Adrenal gland (tissue), 9 donors: ENCODE measurements at regions not wholly inside any gene's neighbourhood (a gene's known extent, or its start where the extent isn't known, plus 50 kb on each side); places are given as distances from the start of the nearest gene placed in this dataset.

Source experiments
- DNase-seq, 7 donors: peaks; one replicate each; pipeline ENCODE4 v3.0.0-alpha.2; 2019 to 2020
- H3K27ac ChIP-seq, 5 donors: fragments of 200-600 bp; sonication (generic) in 4 of 5; 1 replicate in 3 of 5; 2 replicates in 2 of 5; pipeline versions ENCODE4 v1.5.1 to v1.8.0; 2016 to 2020; ENCODE audit warnings: mild to moderate bottlenecking in 1 of 5
- H3K27me3 ChIP-seq: fragments of 200-600 bp; 2 replicates; pipeline ENCODE4 v1.8.0; 2021
- H3K36me3 ChIP-seq, 2 donors: fragments of 200-600 bp; replicated peaks in 1 of 2; 1 replicate in 1 of 2; 2 replicates in 1 of 2; pipeline versions ENCODE4 v1.5.1 to v1.8.0; 2018 to 2022
- H3K4me1 ChIP-seq, 2 donors: fragments of 200-600 bp; replicated peaks in 1 of 2; 1 replicate in 1 of 2; 2 replicates in 1 of 2; pipeline versions ENCODE4 v1.5.1 to v1.8.0; 2018 to 2021
- H3K4me3 ChIP-seq, 4 donors: fragments of 200-600 bp; sonication (generic) in 3 of 4; one replicate each; pipeline ENCODE4 v1.5.1; 2016 to 2018
- H3K9me3 ChIP-seq, 3 donors: fragments of 200-600 bp; sonication (generic) in 1 of 3; replicated peaks in 1 of 3; 1 replicate in 2 of 3; 2 replicates in 1 of 3; pipeline versions ENCODE4 v1.5.1 to v1.8.0; 2016 to 2021
- CTCF ChIP-seq, 6 experiments: fragments of 450-650 bp in 4 of 6; fragments of 200-600 bp in 2 of 6; sonication (generic) in 1 of 6; IDR thresholded peaks; 1 replicate in 5 of 6; 2 replicates in 1 of 6; pipeline versions ENCODE4 v1.5.1 to v1.8.0; 2016 to 2021; ENCODE audit warnings: antibody characterized with exemption in 6 of 6, mild to moderate bottlenecking in 2 of 6, moderate library complexity in 1 of 6
- POLR2A ChIP-seq, 2 donors: fragments of 450-650 bp; IDR thresholded peaks; one replicate each; pipeline ENCODE4 v1.6.1; 2017; ENCODE audit warnings: antibody characterized with exemption in 2 of 2, mild to moderate bottlenecking in 2 of 2, moderate library complexity in 1 of 2
- WGBS, 4 donors: extraction: QIAGEN DNeasy Blood & Tissue Kit in 2 of 4; methylation state at CpG; one replicate each; pipeline versions ENCODE4 v1.1.5 to v1.1.7; 2013 to 2017; 5-methylcytosine and 5-hydroxymethylcytosine counted together
- intact Hi-C, 2 donors: fragments of 100-400 bp; cut with DNase I; formaldehyde crosslinking; loops; one replicate each; pipeline versions ENCODE4 v1.14.1 to v1.15.0; 2022 to 2023
- donor health status: healthy with polysubstance abuse.
- donor health status: Bipolar disorder and iron deficiency.
- donor health status: DM: yes; HTN: yes; CAD: no.
- donor health status: DM: no; HTN: no; CAD: no.
- donor health status: DM: no; HTN: no; CAD: no.

GRCh38 chr5:143505354-143505753, 101.9 kb upstream of the NR3C1 start:
- TF ChIP-seq CTCF (IDR thresholded peaks at IDR 0.05) (no peak), POLR2A (IDR thresholded peaks at IDR 0.05) (no peak)
- peaks cover 0 to 17% of the 10 kb centered on the region in 2 donors for H3K4me1 ChIP-seq
- intact Hi-C loops, result no loop called here

GRCh38 chr5:143501310-143502044, 98.0 kb upstream of the NR3C1 start:
- Histone ChIP-seq H3K4me1 (peaks cover 0 to 8% of the 10 kb centered on the region in 2 donors), H3K27me3 (no peaks in the 10 kb centered on the region), H3K36me3 (no peaks in the 10 kb centered on the region), H3K27ac (no peak overlapping the region), H3K4me3 (no peak overlapping the region), H3K9me3 (no peaks in the 10 kb centered on the region)
- intact Hi-C loops, result no loop called here
- 78 to 89% (median 80%) methylated on average over 6 to 7 of the region's 7 CpGs for WGBS, 4 donors
- TF ChIP-seq POLR2A (IDR thresholded peaks at IDR 0.05) (no peak), CTCF (IDR thresholded peaks at IDR 0.05) (no peak)
- no peak for DNase-seq

More at GRCh38 chr5:143505354-143505753, 101.9 kb upstream of the NR3C1 start:
- Histone ChIP-seq H3K4me3 (no peak overlapping the region), H3K9me3 (no peaks in the 10 kb centered on the region), H3K27ac (no peak overlapping the region), H3K27me3 (no peaks in the 10 kb centered on the region), H3K36me3 (no peaks in the 10 kb centered on the region)
- no peak for DNase-seq

DNA sequence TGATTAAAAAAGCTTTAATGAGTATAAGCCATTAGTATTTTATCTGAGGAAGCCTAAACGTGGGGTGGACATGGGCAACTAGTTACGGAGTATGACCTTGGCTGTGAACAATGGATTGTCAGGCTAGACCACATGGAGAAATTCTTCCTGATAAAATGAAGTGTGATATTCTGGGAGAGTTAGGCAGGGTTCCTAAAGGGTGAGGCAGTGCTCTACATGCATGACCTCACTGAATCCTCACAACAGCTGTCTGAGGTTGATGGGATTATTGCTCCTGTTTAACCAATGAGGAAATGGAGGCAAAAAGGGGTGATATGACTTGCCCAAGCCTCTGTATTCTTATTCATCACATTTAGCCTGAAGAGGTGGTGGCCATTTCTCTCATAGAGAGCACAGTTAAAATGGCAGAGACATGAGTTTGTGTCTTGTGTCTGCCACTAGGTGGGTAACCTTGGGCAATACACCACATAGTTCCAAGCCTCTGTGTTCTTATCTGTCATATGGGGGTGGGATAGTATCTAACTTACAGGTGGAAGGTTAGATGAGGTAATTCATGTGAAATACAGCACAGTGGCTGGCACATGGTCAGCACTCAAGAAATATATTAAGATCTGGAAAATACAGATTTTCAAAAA, 96.1 kb upstream of the NR3C1 start:
- Histone ChIP-seq H3K27me3 (no peaks in the 10 kb centered on the region), H3K36me3 (no peaks in the 10 kb centered on the region), H3K27ac (no peak overlapping the region), H3K4me3 (no peak overlapping the region), H3K4me1 (peaks cover 10 to 22% of the 10 kb centered on the region in 2 donors), H3K9me3 (no peaks in the 10 kb centered on the region)
- intact Hi-C loops, result no loop called here
- TF ChIP-seq POLR2A (IDR thresholded peaks at IDR 0.05), result no peak
- TF ChIP-seq CTCF (IDR thresholded peaks at IDR 0.05), result no peak
- 44 to 59% (median 47%) methylated on average over 2 of the region's 2 CpGs for WGBS, 4 donors
- no peak for DNase-seq

- no peak for DNase-seq
- Histone ChIP-seq H3K27me3 (no peaks in the 10 kb centered on the region), H3K27ac (no peak overlapping the region), H3K9me3 (no peaks in the 10 kb centered on the region), H3K4me3 (no peak overlapping the region), H3K36me3 (no peaks in the 10 kb centered on the region), H3K4me1 (peaks cover 10 to 22% of the 10 kb centered on the region in 2 donors)
- intact Hi-C loops, result no loop called here
- TF ChIP-seq POLR2A (IDR thresholded peaks at IDR 0.05) (no peak), CTCF (IDR thresholded peaks at IDR 0.05) (no peak)
These were observed 95.3 kb upstream of the NR3C1 start for GRCh38 chr5:143498821-143499220.
